Mesenchymal stem cell (in vitro differentiated cells and primary cell): ENCODE measurements at regions not wholly inside any gene's neighbourhood (a gene's known extent, or its start where the extent isn't known, plus 50 kb on each side); places are given as distances from the start of the nearest gene placed in this dataset.

Experiments used
- DNase-seq: peaks from one replicate; pipeline ENCODE4 v3.0.0-alpha.2; 2013
- H2AFZ ChIP-seq: one replicate; pipeline ENCODE4 v1.6.1; 2013; ENCODE audit warnings: low read depth, mild to moderate bottlenecking, control low read depth, inconsistent platforms, low read length, moderate library complexity
- H2AK5ac ChIP-seq: 2 replicates; pipeline ENCODE4 v1.6.1; 2013; ENCODE audit warnings: low read length, moderate library complexity, mild to moderate bottlenecking, inconsistent platforms; ENCODE audit not compliant: severe bottlenecking
- H2BK120ac ChIP-seq: one replicate; pipeline ENCODE4 v1.6.1; 2013; ENCODE audit warnings: low read depth, mild to moderate bottlenecking, inconsistent platforms, low read length, moderate library complexity
- H2BK12ac ChIP-seq, 2 experiments: one replicate each; pipeline ENCODE4 v1.6.1; 2013; ENCODE audit warnings: inconsistent platforms in 2 of 2, low read length in 2 of 2, mild to moderate bottlenecking in 2 of 2, moderate library complexity in 2 of 2, control low read depth in 1 of 2
- H2BK15ac ChIP-seq: one replicate; pipeline ENCODE4 v1.6.1; 2013; ENCODE audit warnings: mild to moderate bottlenecking, low read depth, inconsistent platforms; ENCODE audit not compliant: poor library complexity, severe bottlenecking
- H2BK5ac ChIP-seq: 2 replicates; pipeline ENCODE4 v1.6.1; 2013; ENCODE audit warnings: low read depth, mild to moderate bottlenecking, low read length, control low read depth, inconsistent platforms; ENCODE audit not compliant: poor library complexity, severe bottlenecking
- H3K14ac ChIP-seq, 2 experiments: one replicate each; pipeline ENCODE4 v1.6.1; 2013; ENCODE audit warnings: inconsistent platforms in 2 of 2, low read length in 2 of 2, control low read depth in 1 of 2, mild to moderate bottlenecking in 1 of 2, moderate library complexity in 1 of 2
- H3K18ac ChIP-seq, 2 experiments: one replicate each; pipeline ENCODE4 v1.6.1; 2013; ENCODE audit warnings: inconsistent platforms in 2 of 2, low read length in 2 of 2, control low read depth in 1 of 2, low read depth in 1 of 2, mild to moderate bottlenecking in 1 of 2
- H3K23ac ChIP-seq, 2 experiments: one replicate each; pipeline ENCODE4 v1.6.1; 2013; ENCODE audit warnings: inconsistent platforms in 2 of 2, low read length in 2 of 2, mild to moderate bottlenecking in 2 of 2, moderate library complexity in 2 of 2, control low read depth in 1 of 2
- H3K27ac ChIP-seq: 2 replicates; pipeline ENCODE4 v1.5.1; 2013; ENCODE audit warnings: mild to moderate bottlenecking, moderate library complexity, low read length, control low read depth, inconsistent platforms; ENCODE audit not compliant: poor library complexity, severe bottlenecking
- H3K27me3 ChIP-seq, 2 experiments: 2 replicates each; pipeline versions ENCODE4 v1.6.1 to v1.7.0; 2013; ENCODE audit warnings: low read length in 2 of 2, mild to moderate bottlenecking in 2 of 2, moderate library complexity in 2 of 2, control low read depth in 1 of 2, inconsistent platforms in 1 of 2; ENCODE audit not compliant: control insufficient read depth in 1 of 2, insufficient read depth in 1 of 2
- H3K36me3 ChIP-seq, 2 experiments: 2 replicates each; pipeline versions ENCODE4 v1.6.1 to v1.7.0; 2013; ENCODE audit warnings: low read length in 2 of 2, control low read depth in 1 of 2, inconsistent platforms in 1 of 2, low read depth in 1 of 2, mild to moderate bottlenecking in 1 of 2; ENCODE audit not compliant: insufficient read depth in 2 of 2, control insufficient read depth in 1 of 2
- H3K4ac ChIP-seq, 2 experiments: one replicate each; pipeline ENCODE4 v1.6.1; 2013; ENCODE audit warnings: inconsistent platforms in 2 of 2, low read length in 2 of 2, mild to moderate bottlenecking in 2 of 2, moderate library complexity in 2 of 2, control low read depth in 1 of 2, low read depth in 1 of 2
- H3K4me1 ChIP-seq: 2 replicates; pipeline ENCODE4 v1.6.1; 2013; ENCODE audit warnings: low read depth, low read length, control low read depth; ENCODE audit not compliant: control insufficient read depth, insufficient read depth
- H3K4me2 ChIP-seq: 2 replicates; pipeline ENCODE4 v1.6.1; 2013; ENCODE audit warnings: low read length, mild to moderate bottlenecking, inconsistent platforms; ENCODE audit not compliant: poor library complexity, severe bottlenecking
- H3K4me3 ChIP-seq, 2 experiments: 2 replicates each; pipeline versions ENCODE4 v1.5.1 to v1.7.0; 2013; ENCODE audit warnings: low read length in 2 of 2, mild to moderate bottlenecking in 2 of 2, control low read depth in 1 of 2, low read depth in 1 of 2; ENCODE audit not compliant: insufficient read depth in 1 of 2
- H3K79me1 ChIP-seq: replicated peaks from 2 replicates; pipeline ENCODE4 v1.6.1; 2013; ENCODE audit warnings: mild to moderate bottlenecking, control low read depth, low read length, inconsistent platforms; ENCODE audit not compliant: poor library complexity, severe bottlenecking
- H3K9ac ChIP-seq: 2 replicates; pipeline ENCODE4 v1.7.0; 2013; ENCODE audit warnings: mild to moderate bottlenecking, low read length, moderate library complexity
- H3K9me3 ChIP-seq: 2 replicates; pipeline ENCODE4 v1.7.0; 2013; ENCODE audit warnings: mild to moderate bottlenecking, low read length; ENCODE audit not compliant: control insufficient read depth
- H4K8ac ChIP-seq: one replicate; pipeline ENCODE4 v1.6.1; 2013; ENCODE audit warnings: inconsistent platforms, mild to moderate bottlenecking, low read length, moderate library complexity
- H4K91ac ChIP-seq: one replicate; pipeline ENCODE4 v1.6.1; 2013; ENCODE audit warnings: mild to moderate bottlenecking, low read length, inconsistent platforms
- WGBS: methylation state at CpG from one replicate; pipeline ENCODE4 v1.1.7; 2013; ENCODE audit warnings: mixed read lengths; 5-methylcytosine and 5-hydroxymethylcytosine counted together

DNA sequence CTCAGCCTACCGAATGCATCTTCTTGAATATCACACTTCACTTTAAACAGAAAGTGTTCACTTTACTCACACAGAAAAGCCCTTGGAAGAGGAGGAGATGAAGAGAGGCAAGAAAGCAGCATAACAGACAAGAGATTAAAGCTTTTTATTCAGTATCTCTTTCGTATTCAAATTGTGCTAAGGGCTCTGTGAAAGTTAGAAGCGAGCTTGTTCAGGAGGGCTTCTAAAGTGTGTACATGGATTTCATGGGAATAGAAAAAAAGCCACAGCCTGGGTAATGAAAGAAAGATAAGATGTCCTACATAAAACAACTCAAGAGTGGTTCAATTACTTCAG, 531.9 kb downstream of the TMEM182 start:
- no peaks in the 10 kb centered on the region for H3K4me1 ChIP-seq
- no peaks in the 10 kb centered on the region for H3K9me3 ChIP-seq
- H2BK12ac ChIP-seq = no peak overlapping the region
- DNase-seq = no peak
- H2BK15ac ChIP-seq = no peak overlapping the region
- H3K36me3 ChIP-seq = no peaks in the 10 kb centered on the region
- H3K4me3 ChIP-seq = no peak overlapping the region
- 77% methylated on average over 2 of the region's 3 CpGs for WGBS
- no peak overlapping the region for H4K91ac ChIP-seq
- no peak overlapping the region for H2AFZ ChIP-seq
- H2BK120ac ChIP-seq = no peak overlapping the region
- H3K14ac ChIP-seq = no peak overlapping the region
- H3K27me3 ChIP-seq = peaks cover 0 to 5% of the 10 kb centered on the region in 2 experiments
- H2BK5ac ChIP-seq = no peak overlapping the region
- H3K9ac ChIP-seq = no peak overlapping the region
- no peak overlapping the region for H3K18ac ChIP-seq
- H3K4me2 ChIP-seq = no peak overlapping the region
- H3K23ac ChIP-seq = no peak overlapping the region
- no peak overlapping the region for H2AK5ac ChIP-seq
- H3K4ac ChIP-seq = no peak overlapping the region
- no peak overlapping the region for H3K27ac ChIP-seq
- no peak overlapping the region for H4K8ac ChIP-seq
- H3K79me1 ChIP-seq = no peaks in the 10 kb centered on the region

DNA sequence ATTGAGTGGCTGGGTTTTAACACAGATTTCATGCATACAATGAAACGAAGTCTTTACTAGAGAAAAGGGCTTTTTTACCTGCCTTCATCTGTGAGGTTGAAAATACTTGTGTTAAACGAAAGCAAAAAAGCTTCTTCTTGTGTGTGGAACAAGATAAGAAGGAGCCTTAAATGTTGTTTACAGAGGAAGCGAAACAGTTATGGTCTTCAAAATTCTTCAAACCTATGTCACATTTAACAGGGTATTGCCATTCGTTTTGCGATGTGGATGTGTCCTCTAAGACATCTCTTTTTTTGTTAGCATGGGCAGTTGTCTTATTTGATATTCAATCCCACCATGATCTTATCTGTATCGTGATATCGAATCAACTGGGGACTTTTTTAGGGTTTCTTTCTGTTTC, 532.6 kb downstream of the TMEM182 start:
- Histone ChIP-seq H3K18ac (no peak overlapping the region), H3K36me3 (no peaks in the 10 kb centered on the region), H3K27ac (no peak overlapping the region), H2BK15ac (no peak overlapping the region), H4K91ac (no peak overlapping the region), H3K23ac (no peak overlapping the region), H3K4ac (no peak overlapping the region), H2AK5ac (no peak overlapping the region), H2BK5ac (no peak overlapping the region), H3K4me3 (no peak overlapping the region), H2BK12ac (no peak overlapping the region), H3K27me3 (peaks cover 0 to 5% of the 10 kb centered on the region in 2 experiments), H3K4me2 (no peak overlapping the region), H2AFZ (no peak overlapping the region), H3K9ac (no peak overlapping the region), H3K4me1 (no peaks in the 10 kb centered on the region), H2BK120ac (no peak overlapping the region), H3K9me3 (no peaks in the 10 kb centered on the region), H3K14ac (no peak overlapping the region), H4K8ac (no peak overlapping the region), H3K79me1 (no peaks in the 10 kb centered on the region)
- no peak for DNase-seq
- WGBS = 62% methylated on average over 3 of the region's 7 CpGs

DNA sequence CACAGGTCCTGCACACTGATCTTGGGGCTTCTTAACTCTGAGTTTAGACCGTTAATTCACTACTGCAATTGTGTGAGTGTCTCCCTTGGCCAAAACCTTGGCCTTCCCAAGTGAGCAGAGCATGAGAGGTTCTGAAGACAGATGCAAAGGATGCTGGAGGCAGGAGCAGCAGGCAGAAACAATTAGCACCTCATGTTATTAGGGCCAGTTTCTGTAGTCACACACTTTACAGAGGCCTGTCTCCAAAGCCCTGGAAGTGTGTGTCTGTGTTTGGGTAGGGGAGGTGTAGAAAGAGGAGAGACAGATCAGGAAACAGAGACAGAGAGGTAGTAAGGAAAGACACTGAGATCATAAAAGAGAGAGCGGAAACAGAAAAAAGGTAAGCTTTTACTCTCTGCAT, 533.8 kb downstream of the TMEM182 start:
- no peak for DNase-seq
- no peak overlapping the region for H3K4me2 ChIP-seq
- H2AK5ac ChIP-seq = no peak overlapping the region
- H2BK5ac ChIP-seq = no peak overlapping the region
- no peaks in the 10 kb centered on the region for H3K36me3 ChIP-seq
- no peak overlapping the region for H2BK15ac ChIP-seq
- H3K14ac ChIP-seq = no peak overlapping the region
- H4K91ac ChIP-seq = no peak overlapping the region
- H2BK120ac ChIP-seq = no peak overlapping the region
- H3K9me3 ChIP-seq = no peaks in the 10 kb centered on the region
- H3K4me1 ChIP-seq = no peaks in the 10 kb centered on the region
- no peak overlapping the region for H3K27ac ChIP-seq
- no peaks in the 10 kb centered on the region for H3K79me1 ChIP-seq
- no peak overlapping the region for H3K9ac ChIP-seq
- no peak overlapping the region for H4K8ac ChIP-seq
- peaks cover 0 to 5% of the 10 kb centered on the region in 2 experiments for H3K27me3 ChIP-seq
- WGBS = 18% methylated on average over 1 of the region's 2 CpGs
- no peak overlapping the region for H2BK12ac ChIP-seq
- no peak overlapping the region for H3K4ac ChIP-seq
- no peak overlapping the region for H2AFZ ChIP-seq
- no peak overlapping the region for H3K4me3 ChIP-seq
- no peak overlapping the region for H3K23ac ChIP-seq
- no peak overlapping the region for H3K18ac ChIP-seq

DNA sequence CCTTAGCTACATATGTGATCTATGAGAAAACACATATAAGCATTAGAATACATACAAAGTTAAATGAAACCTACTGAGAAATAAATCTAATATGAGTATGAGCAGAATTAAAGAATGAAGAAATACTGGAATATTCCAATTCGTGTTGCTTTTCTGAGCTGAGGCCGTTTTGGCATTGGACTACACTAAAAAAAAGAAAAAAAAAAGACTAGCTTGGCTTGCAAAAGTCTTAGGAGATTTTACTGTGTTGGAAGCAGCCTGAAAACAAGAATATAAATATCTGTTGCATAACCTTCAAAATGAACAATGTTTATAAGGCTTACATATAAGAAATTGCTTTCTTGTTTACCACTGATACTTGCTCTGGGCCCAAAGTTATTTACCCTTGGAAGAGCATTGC, 562.8 kb downstream of the TMEM182 start:
- H4K8ac ChIP-seq = no peak overlapping the region

More for the DNA sequence above, 562.8 kb downstream of the TMEM182 start:
- Histone ChIP-seq H3K4me3 (no peak overlapping the region), H3K4ac (no peak overlapping the region), H3K23ac (no peak overlapping the region), H2BK12ac (no peak overlapping the region), H3K79me1 (no peaks in the 10 kb centered on the region), H3K9me3 (no peaks in the 10 kb centered on the region), H3K27ac (no peak overlapping the region), H3K18ac (no peak overlapping the region), H3K27me3 (no peaks in the 10 kb centered on the region), H2BK120ac (no peak overlapping the region), H2BK15ac (no peak overlapping the region), H2AK5ac (no peak overlapping the region), H3K4me2 (no peak overlapping the region), H2BK5ac (no peak overlapping the region), H4K91ac (no peak overlapping the region), H3K14ac (no peak overlapping the region), H3K4me1 (no peaks in the 10 kb centered on the region), H2AFZ (no peak overlapping the region), H3K36me3 (no peaks in the 10 kb centered on the region), H3K9ac (no peak overlapping the region)
- 60% methylated on average over 2 of the region's 2 CpGs for WGBS
- no peak for DNase-seq
